Ectodermal cell (in vitro differentiated cells): ENCODE measurements at regions not wholly inside any gene's neighbourhood (a gene's known extent, or its start where the extent isn't known, plus 50 kb on each side); places are given as distances from the start of the nearest gene placed in this dataset.
"Not testable (repeated sequence)": the region's sequence is repeated elsewhere in the genome, so short reads cannot be mapped to it uniquely, and the experiment has no call there.

Experiments
- H3K27ac ChIP-seq: 2 replicates; pipeline ENCODE4 v1.7.0; 2013; ENCODE audit warnings: mild to moderate bottlenecking, low read depth, low read length; ENCODE audit not compliant: insufficient read depth, poor library complexity, severe bottlenecking
- H3K27me3 ChIP-seq: 2 replicates; pipeline ENCODE4 v1.7.0; 2013; ENCODE audit warnings: mild to moderate bottlenecking, low read length; ENCODE audit not compliant: insufficient read depth, control insufficient read depth, poor library complexity, severe bottlenecking
- H3K36me3 ChIP-seq: one replicate; pipeline ENCODE4 v1.7.0; 2013; ENCODE audit warnings: low read length; ENCODE audit not compliant: control insufficient read depth, insufficient read depth
- H3K4me1 ChIP-seq: one replicate; pipeline ENCODE4 v1.7.0; 2013; ENCODE audit warnings: low read length; ENCODE audit not compliant: control insufficient read depth, insufficient read depth
- H3K4me3 ChIP-seq: 2 replicates; pipeline ENCODE4 v1.7.0; 2013; ENCODE audit warnings: low read depth, low read length, control low read depth; ENCODE audit not compliant: insufficient read depth
- H3K9me3 ChIP-seq: 2 replicates; pipeline ENCODE4 v1.7.0; 2013; ENCODE audit warnings: mild to moderate bottlenecking, low read length, moderate library complexity; ENCODE audit not compliant: control insufficient read depth
- WGBS, 2 experiments: methylation state at CpG; one replicate each; pipeline ENCODE4 v1.1.7; 2013; ENCODE audit warnings: missing lambda C conversion rate in 2 of 2; 5-methylcytosine and 5-hydroxymethylcytosine counted together

DNA sequence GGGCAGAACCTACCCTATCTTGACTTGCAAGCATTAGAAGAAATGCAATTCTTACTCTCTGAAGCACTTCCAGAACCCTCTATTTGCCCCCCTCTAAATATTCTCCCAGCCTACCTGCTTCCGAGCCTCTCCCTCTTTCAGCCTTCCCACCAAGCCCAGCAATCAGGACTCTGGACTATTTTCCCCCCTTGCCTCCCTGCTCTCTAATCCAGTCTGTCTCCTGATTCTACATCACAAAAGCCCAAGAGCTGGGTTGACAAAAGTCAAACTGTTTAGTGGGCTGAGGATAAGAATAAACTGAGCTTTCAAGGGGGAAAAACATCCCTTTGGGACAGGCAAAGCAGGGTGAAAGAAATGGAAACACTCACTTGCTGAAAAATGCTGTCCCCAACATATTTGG, 123.2 kb upstream of the KIF2A start:
- Histone ChIP-seq H3K4me1 (no peaks in the 10 kb centered on the region), H3K27ac (no peak overlapping the region), H3K4me3 (no peak overlapping the region), H3K36me3 (no peaks in the 10 kb centered on the region), H3K9me3 (no peaks in the 10 kb centered on the region), H3K27me3 (no peaks in the 10 kb centered on the region)
- WGBS, 2 experiments = 66 to 75% methylated on average over 1 of the region's 1 CpG

DNA sequence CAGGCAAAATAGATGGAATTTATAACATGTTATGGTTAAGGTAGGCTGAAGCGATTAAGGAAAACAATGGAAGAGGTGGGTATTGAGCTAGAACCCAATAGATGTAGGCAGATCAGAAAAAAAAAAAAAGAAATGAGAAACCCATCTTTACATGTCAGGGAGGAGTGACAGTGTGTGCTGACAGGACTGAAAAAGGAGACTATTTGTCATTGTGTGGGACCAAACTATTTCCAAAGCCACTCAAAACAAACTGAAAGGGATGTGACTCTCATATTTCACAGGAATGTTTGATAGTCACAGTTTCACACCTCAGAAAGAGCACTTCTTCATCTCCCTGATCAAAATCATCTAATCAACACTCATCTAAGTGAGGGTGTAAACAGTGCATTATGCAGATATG, 122.3 kb upstream of the KIF2A start:
- WGBS, 2 experiments = 91 to 97% methylated on average over 1 of the region's 1 CpG
- Histone ChIP-seq H3K36me3 (no peaks in the 10 kb centered on the region), H3K9me3 (no peaks in the 10 kb centered on the region), H3K27me3 (no peaks in the 10 kb centered on the region), H3K4me1 (no peaks in the 10 kb centered on the region), H3K4me3 (no peak overlapping the region), H3K27ac (no peak overlapping the region)

DNA sequence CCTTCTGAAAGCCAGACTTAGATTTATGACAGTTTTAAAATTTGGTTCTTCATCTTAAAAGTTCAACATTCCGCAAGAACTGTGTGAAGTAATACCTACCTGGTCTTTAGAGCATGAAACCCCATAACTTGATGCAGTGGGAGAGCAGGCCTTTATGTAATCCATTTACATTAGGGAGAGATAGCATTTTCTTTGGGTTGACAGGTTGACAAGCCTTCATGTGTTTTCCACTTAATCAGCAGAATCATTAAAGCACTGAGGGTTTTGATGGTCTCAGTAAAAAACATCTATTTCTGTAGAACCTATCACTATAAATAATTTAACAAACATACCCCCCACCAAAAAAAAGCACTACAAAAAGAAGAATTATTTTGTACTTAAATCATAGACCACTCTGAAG, 121.6 kb upstream of the KIF2A start:
- H3K9me3 ChIP-seq = no peaks in the 10 kb centered on the region
- no peak overlapping the region for H3K4me3 ChIP-seq
- no peaks in the 10 kb centered on the region for H3K27me3 ChIP-seq
- no peak overlapping the region for H3K27ac ChIP-seq
- no peaks in the 10 kb centered on the region for H3K4me1 ChIP-seq
- no peaks in the 10 kb centered on the region for H3K36me3 ChIP-seq
- 100% methylated on average over 1 of the region's 1 CpG for WGBS, 2 experiments

DNA sequence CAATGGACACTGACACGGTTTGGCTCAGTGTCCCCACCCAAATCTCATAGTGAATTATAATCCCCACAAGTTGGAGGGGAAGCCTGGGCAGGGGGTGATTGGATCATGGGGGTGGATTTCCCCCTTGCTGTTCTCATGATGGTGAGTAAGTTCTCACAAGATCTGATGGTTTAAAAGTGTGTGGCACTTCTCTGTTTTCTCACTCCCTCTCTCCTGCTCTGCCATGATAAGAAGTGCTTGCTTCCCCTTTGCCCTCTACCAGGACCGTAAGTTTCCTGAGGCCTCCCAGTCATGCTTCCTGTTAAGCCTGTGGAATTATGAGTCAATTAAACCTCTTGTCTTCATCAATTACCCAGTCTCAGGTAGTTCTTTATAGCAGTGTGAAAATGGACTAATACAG, 115.8 kb upstream of the KIF2A start:
- no peaks in the 10 kb centered on the region for H3K9me3 ChIP-seq
- H3K27ac ChIP-seq = no peak overlapping the region
- H3K4me3 ChIP-seq = no peak overlapping the region
- 86 to 96% methylated on average over 2 of the region's 2 CpGs for WGBS, 2 experiments
- H3K27me3 ChIP-seq = no peaks in the 10 kb centered on the region
- no peaks in the 10 kb centered on the region for H3K4me1 ChIP-seq
- H3K36me3 ChIP-seq = no peaks in the 10 kb centered on the region

DNA sequence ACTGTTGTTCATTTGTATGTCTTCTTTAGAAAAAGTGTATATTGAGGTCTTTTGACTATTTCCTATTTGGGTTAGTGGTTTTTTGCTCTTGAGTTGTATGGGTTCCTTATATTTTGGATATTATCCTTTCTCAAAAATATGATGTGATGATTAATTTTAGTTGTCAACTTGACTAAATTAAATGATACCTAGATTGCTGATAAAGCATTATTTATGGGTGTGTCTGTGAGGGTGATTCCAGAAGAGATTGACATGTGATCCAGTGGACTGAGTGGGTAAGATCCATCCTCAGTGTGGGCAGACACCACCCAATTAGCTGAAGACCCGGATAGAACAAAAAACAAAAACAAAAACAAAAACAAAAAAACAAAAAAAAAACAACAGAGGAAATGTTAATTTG, 115.1 kb upstream of the KIF2A start:
- Histone ChIP-seq H3K4me3 (no peak overlapping the region), H3K9me3 (no peaks in the 10 kb centered on the region), H3K36me3 (no peaks in the 10 kb centered on the region), H3K27ac (no peak overlapping the region), H3K4me1 (no peaks in the 10 kb centered on the region), H3K27me3 (no peaks in the 10 kb centered on the region)
- 0 to 5% methylated on average over 1 of the region's 1 CpG for WGBS, 2 experiments

DNA sequence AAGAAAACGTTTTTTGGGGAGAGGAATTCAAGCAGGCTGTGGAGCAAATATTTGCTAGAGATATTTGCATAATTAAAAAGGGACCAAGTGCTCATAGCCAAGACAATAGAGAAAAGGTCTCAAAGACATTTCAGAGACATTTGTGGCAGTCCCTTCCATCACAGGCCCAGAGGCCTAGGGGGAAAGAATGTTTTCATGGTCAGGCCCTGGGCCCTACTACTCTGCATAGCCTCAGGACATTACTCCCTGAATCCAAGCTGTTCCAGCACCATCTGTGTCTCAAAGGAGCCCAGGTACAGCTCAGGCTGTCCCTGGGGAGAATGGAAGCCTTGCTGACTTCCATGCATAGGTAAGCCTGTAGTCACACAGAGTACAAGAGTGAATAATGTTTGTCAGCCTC, 113.0 kb upstream of the KIF2A start:
- H3K9me3 ChIP-seq = no peaks in the 10 kb centered on the region
- H3K4me3 ChIP-seq = no peak overlapping the region
- H3K4me1 ChIP-seq = no peaks in the 10 kb centered on the region
- 83 to 87% methylated on average over 1 of the region's 1 CpG for WGBS, 2 experiments
- H3K27ac ChIP-seq = no peak overlapping the region
- H3K27me3 ChIP-seq = no peaks in the 10 kb centered on the region
- H3K36me3 ChIP-seq = no peaks in the 10 kb centered on the region

DNA sequence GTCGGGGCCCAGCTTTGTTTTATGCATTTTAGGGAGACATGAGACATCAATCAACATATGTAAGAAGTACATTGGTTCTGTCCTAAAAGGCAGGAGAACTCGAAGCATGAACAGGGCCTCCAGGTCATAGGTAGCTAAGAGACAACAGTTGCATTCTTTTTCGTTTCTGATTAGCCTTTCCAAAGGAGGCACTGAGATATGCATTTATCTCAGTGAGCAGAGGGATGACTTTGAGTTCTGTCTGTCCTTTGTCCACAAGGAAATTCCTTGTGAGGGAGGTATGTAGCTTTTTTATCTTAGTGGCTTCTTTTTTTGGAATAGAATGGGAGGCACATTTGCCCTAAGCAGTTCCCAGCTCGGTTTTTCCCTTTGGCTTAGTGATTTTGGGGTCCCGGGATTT, 109.5 kb upstream of the KIF2A start:
- not testable (repeated sequence) for H3K9me3 ChIP-seq, H3K36me3 ChIP-seq, H3K4me3 ChIP-seq, H3K27ac ChIP-seq, H3K27me3 ChIP-seq, H3K4me1 ChIP-seq
- WGBS, 2 experiments = 83 to 90% methylated on average over 4 to 5 of the region's 5 CpGs

DNA sequence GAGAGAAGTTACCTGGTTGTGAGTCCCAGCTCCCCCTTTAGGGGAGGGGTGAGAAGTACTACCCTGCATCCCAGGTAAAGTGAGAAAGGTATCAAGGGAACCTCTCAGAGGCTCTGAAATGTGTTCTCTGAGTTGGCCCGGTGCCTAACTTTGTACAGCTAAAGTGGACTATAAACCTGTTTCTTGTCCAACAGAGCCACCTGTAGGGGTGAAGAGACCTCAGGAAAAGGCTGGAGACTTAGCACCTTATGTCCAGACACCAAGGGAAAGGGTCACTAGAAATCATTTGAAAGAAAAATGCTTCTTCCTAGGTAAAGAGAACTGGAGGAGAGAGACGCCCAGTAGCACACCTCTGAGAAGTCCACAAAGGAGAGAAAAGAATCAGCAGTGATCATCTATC, 108.3 kb upstream of the KIF2A start:
- Histone ChIP-seq H3K27ac (no peak overlapping the region), H3K9me3 (no peaks in the 10 kb centered on the region), H3K27me3 (no peaks in the 10 kb centered on the region), H3K36me3 (no peaks in the 10 kb centered on the region), H3K4me3 (no peak overlapping the region), H3K4me1 (no peaks in the 10 kb centered on the region)
- WGBS, 2 experiments = 95% methylated on average over 2 of the region's 2 CpGs

DNA sequence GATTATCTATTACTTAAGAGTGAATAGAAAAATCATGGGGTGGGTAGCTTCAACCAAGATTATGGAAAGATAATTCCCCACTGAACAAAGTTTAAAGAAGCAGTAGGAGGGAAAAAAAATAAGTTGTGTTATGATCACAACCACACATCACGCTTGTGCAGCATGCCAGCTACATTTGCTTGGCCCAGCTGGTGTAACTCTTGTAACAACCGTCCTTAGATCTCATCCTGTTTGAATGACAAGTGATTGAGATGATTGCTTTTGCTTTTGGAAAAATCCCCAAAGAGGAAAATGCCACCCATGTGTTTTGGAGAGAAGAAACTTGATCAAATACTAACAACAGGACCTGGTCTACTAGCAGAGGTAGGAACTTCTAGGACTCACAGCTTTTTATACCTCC, 107.6 kb upstream of the KIF2A start:
- 95 to 96% methylated on average over 2 of the region's 2 CpGs for whole genome bisulfite sequencing, 2 experiments
- no peaks in the 10 kb centered on the region for H3K27me3 ChIP-seq

DNA sequence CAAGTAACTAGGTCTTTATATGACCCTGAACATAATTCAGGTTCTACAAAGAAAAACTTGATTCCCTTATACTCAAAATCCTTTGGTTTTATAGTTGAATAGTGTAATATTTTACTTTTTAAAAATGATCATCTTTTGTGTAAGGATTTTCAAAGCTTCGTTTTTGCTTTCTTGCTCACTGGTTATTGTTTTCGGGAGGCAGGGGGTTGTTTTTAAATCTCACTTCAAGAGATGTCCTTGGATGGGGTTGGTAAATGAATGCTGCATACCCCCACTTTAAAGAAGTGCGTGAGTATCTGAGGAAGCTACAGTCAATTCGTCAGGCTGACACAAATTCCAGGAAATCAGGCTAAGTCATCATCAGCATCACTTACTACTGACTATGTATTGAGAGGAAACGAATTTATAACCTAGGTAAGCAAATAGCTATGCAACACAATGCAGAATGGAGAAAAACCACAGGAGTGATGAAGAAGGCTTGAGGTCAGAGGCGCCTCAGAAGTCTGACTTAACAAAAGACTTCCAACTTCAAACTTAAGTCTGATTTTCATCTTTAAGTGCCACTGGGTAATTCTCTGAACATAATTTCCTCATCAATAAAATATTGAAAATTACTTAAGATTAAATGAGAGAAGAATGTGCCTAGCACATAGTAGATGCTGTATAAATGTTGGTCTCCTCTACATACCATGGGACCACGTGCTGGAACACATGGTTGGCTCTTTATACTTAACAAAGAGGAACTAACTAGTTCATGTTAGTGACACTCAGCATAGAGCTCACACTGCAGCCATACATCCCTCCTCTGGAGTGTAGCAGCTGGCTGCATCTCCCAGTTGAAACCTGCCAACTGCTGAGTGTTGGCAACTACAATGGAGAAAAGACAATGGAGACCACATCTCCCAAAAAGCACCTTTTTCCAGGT, 106.0 kb upstream of the KIF2A start:
- Histone ChIP-seq H3K27ac (no peak overlapping the region), H3K9me3 (no peaks in the 10 kb centered on the region), H3K27me3 (no peaks in the 10 kb centered on the region), H3K4me3 (no peak overlapping the region), H3K36me3 (no peaks in the 10 kb centered on the region), H3K4me1 (no peaks in the 10 kb centered on the region)
- 90 to 97% methylated on average over 6 to 7 of the region's 7 CpGs for WGBS, 2 experiments

More for the DNA sequence above, 107.6 kb upstream of the KIF2A start:
- Histone ChIP-seq H3K4me1 (no peaks in the 10 kb centered on the region), H3K36me3 (no peaks in the 10 kb centered on the region), H3K9me3 (no peaks in the 10 kb centered on the region), H3K4me3 (no peak overlapping the region), H3K27ac (no peak overlapping the region)
